ENCODE measurements at regions not wholly inside any gene's neighbourhood (a gene's known extent, or its start where the extent isn't known, plus 50 kb on each side); places are given as distances from the start of the nearest gene placed in this dataset.

DNA sequence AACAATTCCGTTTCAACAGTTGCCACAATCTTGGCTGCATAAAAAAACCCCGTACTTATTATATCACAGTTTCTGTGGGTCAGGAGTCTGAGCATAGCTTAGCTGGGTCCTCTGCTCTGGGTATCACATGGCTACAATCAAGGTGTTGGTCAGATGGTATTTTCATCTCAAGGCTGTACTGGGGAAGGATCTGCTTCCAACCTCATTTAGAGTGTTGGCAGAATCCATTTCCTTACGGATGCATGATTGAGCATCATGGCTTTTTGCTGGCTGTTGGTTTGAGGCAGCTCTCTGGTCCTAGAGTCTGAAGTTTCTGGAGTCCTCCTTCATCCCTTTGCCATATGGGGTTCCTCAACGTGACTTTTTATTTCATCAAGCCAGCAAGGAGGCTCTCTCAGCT lies 177.0 kb downstream of the HAPSTR1 start:
- Mint-ChIP-seq H3K27ac (ENCODE audit: unreplicated experiment) (no peak overlapping the region), H3K36me3 (ENCODE audit: low read depth, unreplicated experiment) (no peaks in the 10 kb centered on the region), H3K9me3 (ENCODE audit: unreplicated experiment) (no peaks in the 10 kb centered on the region), H3K27me3 (ENCODE audit: low read depth, unreplicated experiment) (peaks cover 32% of the 10 kb centered on the region), H3K4me1 (ENCODE audit: low read depth, unreplicated experiment) (no peaks in the 10 kb centered on the region), H3K4me3 (ENCODE audit: unreplicated experiment) (no peak overlapping the region)
- H3K9ac ChIP-seq (ENCODE audit: low read length): no peak overlapping the region
- H3K27ac ChIP-seq (ENCODE audit: low read depth, low read length): no peak overlapping the region
- H3K4me1 ChIP-seq (ENCODE audit: insufficient read depth, low read length): no peaks in the 10 kb centered on the region
- no peak for TF ChIP-seq EZH2 (IDR thresholded peaks at IDR 0.05; ENCODE audit: insufficient read depth, low read length)
- TF ChIP-seq, protein P1, sequence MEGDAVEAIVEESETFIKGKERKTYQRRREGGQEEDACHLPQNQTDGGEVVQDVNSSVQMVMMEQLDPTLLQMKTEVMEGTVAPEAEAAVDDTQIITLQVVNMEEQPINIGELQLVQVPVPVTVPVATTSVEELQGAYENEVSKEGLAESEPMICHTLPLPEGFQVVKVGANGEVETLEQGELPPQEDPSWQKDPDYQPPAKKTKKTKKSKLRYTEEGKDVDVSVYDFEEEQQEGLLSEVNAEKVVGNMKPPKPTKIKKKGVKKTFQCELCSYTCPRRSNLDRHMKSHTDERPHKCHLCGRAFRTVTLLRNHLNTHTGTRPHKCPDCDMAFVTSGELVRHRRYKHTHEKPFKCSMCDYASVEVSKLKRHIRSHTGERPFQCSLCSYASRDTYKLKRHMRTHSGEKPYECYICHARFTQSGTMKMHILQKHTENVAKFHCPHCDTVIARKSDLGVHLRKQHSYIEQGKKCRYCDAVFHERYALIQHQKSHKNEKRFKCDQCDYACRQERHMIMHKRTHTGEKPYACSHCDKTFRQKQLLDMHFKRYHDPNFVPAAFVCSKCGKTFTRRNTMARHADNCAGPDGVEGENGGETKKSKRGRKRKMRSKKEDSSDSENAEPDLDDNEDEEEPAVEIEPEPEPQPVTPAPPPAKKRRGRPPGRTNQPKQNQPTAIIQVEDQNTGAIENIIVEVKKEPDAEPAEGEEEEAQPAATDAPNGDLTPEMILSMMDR (IDR thresholded peaks at IDR 0.05; ENCODE audit: insufficient read depth, low read depth, low read length): no peak
- DNase-seq (ENCODE audit: low read depth) (no peak), FAIRE-seq (no peak)
- no peaks in the 10 kb centered on the region for H3K36me3 ChIP-seq (ENCODE audit: insufficient read depth, low read length)
- H2AFZ ChIP-seq (ENCODE audit: low read depth, low read length): no peak overlapping the region
- H3K9me3 ChIP-seq (ENCODE audit: insufficient read depth, low read depth, low read length): no peaks in the 10 kb centered on the region
- H3K27me3 ChIP-seq (ENCODE audit: insufficient read depth, low read length): no peaks in the 10 kb centered on the region
- no peak overlapping the region for H3K4me2 ChIP-seq (ENCODE audit: low read length)
- H4K20me1 ChIP-seq (ENCODE audit: insufficient read depth, low read length): no peaks in the 10 kb centered on the region
- H3K79me2 ChIP-seq (ENCODE audit: insufficient read depth, low read length): no peaks in the 10 kb centered on the region
- H3K4me3 ChIP-seq (ENCODE audit: insufficient read depth, low read depth, low read length): no peak overlapping the region

- H3K27ac Mint-ChIP-seq (ENCODE audit: unreplicated experiment): no peak overlapping the region
- H3K9ac ChIP-seq (ENCODE audit: low read length): no peak overlapping the region
- peaks cover 4% of the 10 kb centered on the region for H3K4me1 Mint-ChIP-seq (ENCODE audit: low read depth, unreplicated experiment)
- no peaks in the 10 kb centered on the region for H3K27me3 ChIP-seq (ENCODE audit: insufficient read depth, low read length)
- no peaks in the 10 kb centered on the region for H3K4me1 ChIP-seq (ENCODE audit: insufficient read depth, low read length)
- H3K27ac ChIP-seq (ENCODE audit: low read depth, low read length): no peak overlapping the region
- no peaks in the 10 kb centered on the region for H3K79me2 ChIP-seq (ENCODE audit: insufficient read depth, low read length)
- no peak overlapping the region for H3K4me2 ChIP-seq (ENCODE audit: low read length)
- DNase-seq (ENCODE audit: low read depth) (no peak), FAIRE-seq (no peak)
- H3K36me3 ChIP-seq (ENCODE audit: insufficient read depth, low read length): no peaks in the 10 kb centered on the region
- no peak overlapping the region for H3K4me3 ChIP-seq (ENCODE audit: insufficient read depth, low read depth, low read length)
- H3K36me3 Mint-ChIP-seq (ENCODE audit: low read depth, unreplicated experiment): no peaks in the 10 kb centered on the region
- H3K4me3 Mint-ChIP-seq (ENCODE audit: unreplicated experiment): no peak overlapping the region
- H2AFZ ChIP-seq (ENCODE audit: low read depth, low read length): no peak overlapping the region
- peaks cover 2% of the 10 kb centered on the region for H3K9me3 Mint-ChIP-seq (ENCODE audit: unreplicated experiment)
- H3K27me3 Mint-ChIP-seq (ENCODE audit: low read depth, unreplicated experiment): peaks cover 33% of the 10 kb centered on the region
- no peaks in the 10 kb centered on the region for H4K20me1 ChIP-seq (ENCODE audit: insufficient read depth, low read length)
- TF ChIP-seq, protein P1 (IDR thresholded peaks at IDR 0.05; ENCODE audit: insufficient read depth, low read depth, low read length): no peak
- no peak for TF ChIP-seq EZH2 (IDR thresholded peaks at IDR 0.05; ENCODE audit: insufficient read depth, low read length)
- H3K9me3 ChIP-seq (ENCODE audit: insufficient read depth, low read depth, low read length): no peaks in the 10 kb centered on the region
These were observed 179.0 kb downstream of the HAPSTR1 start for GRCh38 chr16:9270424-9270823.

GRCh38 chr16:9270941-9271340 lies 179.5 kb downstream of the HAPSTR1 start:
- H3K36me3 Mint-ChIP-seq (ENCODE audit: low read depth, unreplicated experiment): no peaks in the 10 kb centered on the region
- no peak for DNase-seq (ENCODE audit: low read depth)
- H3K27me3 ChIP-seq (ENCODE audit: insufficient read depth, low read length): no peaks in the 10 kb centered on the region
- H3K9ac ChIP-seq (ENCODE audit: low read length): no peak overlapping the region
- peaks cover 2% of the 10 kb centered on the region for H3K9me3 Mint-ChIP-seq (ENCODE audit: unreplicated experiment)
- no peak overlapping the region for H3K4me3 Mint-ChIP-seq (ENCODE audit: unreplicated experiment)
- no peak overlapping the region for H3K27ac Mint-ChIP-seq (ENCODE audit: unreplicated experiment)
- FAIRE-seq: no peak
- H3K79me2 ChIP-seq (ENCODE audit: insufficient read depth, low read length): no peaks in the 10 kb centered on the region
- H3K4me3 ChIP-seq (ENCODE audit: insufficient read depth, low read depth, low read length): no peak overlapping the region
- no peaks in the 10 kb centered on the region for H3K4me1 ChIP-seq (ENCODE audit: insufficient read depth, low read length)
- no peak overlapping the region for H2AFZ ChIP-seq (ENCODE audit: low read depth, low read length)
- H3K9me3 ChIP-seq (ENCODE audit: insufficient read depth, low read depth, low read length): no peaks in the 10 kb centered on the region
- H3K36me3 ChIP-seq (ENCODE audit: insufficient read depth, low read length): no peaks in the 10 kb centered on the region
- no peak for TF ChIP-seq EZH2 (IDR thresholded peaks at IDR 0.05; ENCODE audit: insufficient read depth, low read length)
- TF ChIP-seq, protein P1 (IDR thresholded peaks at IDR 0.05; ENCODE audit: insufficient read depth, low read depth, low read length): no peak
- no peak overlapping the region for H3K4me2 ChIP-seq (ENCODE audit: low read length)
- H3K4me1 Mint-ChIP-seq (ENCODE audit: low read depth, unreplicated experiment): peaks cover 5% of the 10 kb centered on the region
- H3K27me3 Mint-ChIP-seq (ENCODE audit: low read depth, unreplicated experiment): peaks cover 33% of the 10 kb centered on the region
- H4K20me1 ChIP-seq (ENCODE audit: insufficient read depth, low read length): no peaks in the 10 kb centered on the region
- no peak overlapping the region for H3K27ac ChIP-seq (ENCODE audit: low read depth, low read length)
